K562 (cell line): ENCODE measurements at regions not wholly inside any gene's neighbourhood (a gene's known extent, or its start where the extent isn't known, plus 50 kb on each side); places are given as distances from the start of the nearest gene placed in this dataset.

ENCODE experiments used
- ATAC-seq: fragments of 200-7000 bp; cut with Tn5 transposase; 3 replicates; pipeline ENCODE4 v1.9.1; 2020; ENCODE audit warnings: moderate library complexity
- BruUV-seq: library from RNA; stranded (reverse); fragments of 400-500 nt; replicated peaks from 2 replicates; lab custom pipeline; 2021; lab: Mats Ljungman, UMichigan
- CTCF ChIA-PET: fragments of 300-600 bp; formaldehyde crosslinking; extraction: SDS; loops from one replicate; lab custom pipeline; 2021; ENCODE audit warnings: low intra/inter-chr PET ratio; lab: Yijun Ruan, JAX
- POLR2A ChIA-PET: fragments of 300-600, 350-650 bp; sonication (Branson Sonifier 250); formaldehyde crosslinking; extraction: SDS; loops from one replicate; lab custom pipeline; 2021; ENCODE audit warnings: antibody characterized with exemption, inconsistent platforms; lab: Yijun Ruan, JAX
- DNase-seq, 4 experiments: peaks; one replicate each; pipeline versions ENCODE4 v3.0.0 to v3.0.0-alpha.2; 2011 to 2018; ENCODE audit warnings: low spot score in 3 of 4, mixed read lengths in 3 of 4; ENCODE audit errors: extremely low read depth in 1 of 4
- FAIRE-seq: peaks from 2 replicates; lab custom pipeline; 2011; peaks lifted over from hg19 to GRCh38; lab: Jason Lieb, UNC
- H2AFZ ChIP-seq: 2 replicates; pipeline ENCODE4 v1.6.0; 2011; ENCODE audit warnings: low read depth, low read length, control low read depth, inconsistent platforms
- H3K27ac ChIP-seq: fragments of 200-600 bp; 3 replicates; pipeline ENCODE4 v1.8.0; 2011; ENCODE audit warnings: low read depth, mild to moderate bottlenecking, control low read depth, inconsistent platforms, low read length, moderate library complexity, mixed read lengths; ENCODE audit errors: extremely low read depth
- H3K27me3 ChIP-seq, 2 experiments: fragments of 300-600 bp in 1 of 2; 2 replicates in 1 of 2; 3 replicates in 1 of 2; pipeline versions ENCODE4 v1.6.0 to v1.8.0; 2011; ENCODE audit warnings: inconsistent platforms in 2 of 2, low read length in 2 of 2, mild to moderate bottlenecking in 1 of 2, mixed read lengths in 1 of 2, moderate library complexity in 1 of 2; ENCODE audit not compliant: control insufficient read depth in 2 of 2, insufficient read depth in 2 of 2
- H3K36me3 ChIP-seq: fragments of 300-600 bp; 3 replicates; pipeline ENCODE4 v1.8.0; 2011; ENCODE audit warnings: mild to moderate bottlenecking, low read length, inconsistent platforms; ENCODE audit not compliant: control insufficient read depth, insufficient read depth
- H3K4me1 ChIP-seq, 2 experiments: fragments of 200-600 bp in 1 of 2; replicated peaks in 1 of 2; 2 replicates in 1 of 2; 3 replicates in 1 of 2; pipeline versions ENCODE4 v1.5.1 to v1.8.0; 2011; ENCODE audit warnings: inconsistent platforms in 2 of 2, low read length in 2 of 2, mild to moderate bottlenecking in 1 of 2, mixed read lengths in 1 of 2, moderate library complexity in 1 of 2; ENCODE audit not compliant: control insufficient read depth in 2 of 2, insufficient read depth in 2 of 2
- H3K4me2 ChIP-seq: 2 replicates; pipeline ENCODE4 v1.6.1; 2011; ENCODE audit warnings: low read length, control low read depth, inconsistent platforms, mixed read lengths; ENCODE audit not compliant: insufficient read depth
- H3K4me3 ChIP-seq: fragments of 200-600 bp; sonication (generic), shearing (Covaris generic); 2 replicates; pipeline ENCODE4 v1.5.1; 2016; ENCODE audit warnings: control low read depth, inconsistent platforms
- H3K79me2 ChIP-seq: fragments of 200-600 bp; 3 replicates; pipeline ENCODE4 v1.8.0; 2011; ENCODE audit warnings: low read length, inconsistent platforms; ENCODE audit not compliant: control insufficient read depth, insufficient read depth
- H3K9ac ChIP-seq, 2 experiments: 2 replicates each; pipeline versions ENCODE4 v1.6.0 to v1.6.1; 2011; ENCODE audit warnings: low read depth in 2 of 2, low read length in 2 of 2, control low read depth in 1 of 2, inconsistent platforms in 1 of 2, mild to moderate bottlenecking in 1 of 2, mixed read lengths in 1 of 2; ENCODE audit not compliant: insufficient read depth in 1 of 2
- H3K9me1 ChIP-seq: one replicate; pipeline ENCODE4 v1.6.0; 2011; ENCODE audit warnings: inconsistent platforms, mild to moderate bottlenecking, low read length, moderate library complexity; ENCODE audit not compliant: control insufficient read depth, insufficient read depth
- H3K9me3 ChIP-seq: replicated peaks from 2 replicates; pipeline ENCODE4 v1.5.1; 2011; ENCODE audit warnings: low read depth, low read length, inconsistent platforms; ENCODE audit not compliant: control insufficient read depth, insufficient read depth
- H4K20me1 ChIP-seq: replicated peaks from 2 replicates; pipeline ENCODE4 v1.6.1; 2011; ENCODE audit warnings: low read length, inconsistent platforms, mixed read lengths; ENCODE audit not compliant: control insufficient read depth, insufficient read depth
- ASH1L ChIP-seq: fragments of 450-650 bp; IDR thresholded peaks from 2 replicates; pipeline ENCODE4 v1.6.1; 2018; ENCODE audit warnings: borderline replicate concordance, mild to moderate bottlenecking, low read depth; ENCODE audit not compliant: partially characterized antibody
- COPS2 ChIP-seq: fragments of 450-650 bp; conservative IDR thresholded peaks from 2 replicates; pipeline ENCODE4 v1.6.1; 2016; ENCODE audit warnings: mild to moderate bottlenecking, moderate library complexity
- DACH1 ChIP-seq: fragments of 450-650 bp; IDR thresholded peaks from 2 replicates; pipeline ENCODE4 v1.6.1; 2018; ENCODE audit not compliant: partially characterized antibody
- GABPB1 ChIP-seq: sonication (generic); formaldehyde crosslinking; IDR thresholded peaks from 2 replicates; pipeline ENCODE4 v1.8.0; 2022; ENCODE audit warnings: mild to moderate bottlenecking, missing genetic modification reagents
- RNF2 ChIP-seq: sonication (generic); IDR thresholded peaks from 2 replicates; pipeline ENCODE4 v1.6.1; 2016
- SP2 ChIP-seq: IDR thresholded peaks from 2 replicates; pipeline ENCODE4 v1.6.1; 2011; ENCODE audit warnings: mild to moderate bottlenecking, low read depth, low read length, moderate library complexity; ENCODE audit not compliant: poor library complexity, severe bottlenecking; ENCODE audit errors: extremely low read depth
- ZKSCAN8 ChIP-seq: fragments of 200-800 bp; sonication (Bioruptor generic); IDR thresholded peaks from 2 replicates; pipeline ENCODE4 v1.6.1; 2016; ENCODE audit warnings: missing genetic modification characterization, missing compliant biosample characterization
- ZNF23 ChIP-seq: fragments of 250-450 bp; sonication (Bioruptor Pico); IDR thresholded peaks from 2 replicates; pipeline ENCODE4 v1.4.0; 2020; ENCODE audit warnings: mild to moderate bottlenecking
- ZNF764 ChIP-seq: fragments of 250-450 bp; sonication (Bioruptor Pico); IDR thresholded peaks from 2 replicates; pipeline ENCODE4 v1.4.0; 2020; ENCODE audit warnings: low read depth, mild to moderate bottlenecking, moderate library complexity
- WGBS: fragments of 100-300 bp; shearing (Covaris generic); methylation state at CpG from one replicate; pipeline ENCODE4 v1.1.6; 2016; ENCODE audit warnings: low coverage, mixed read lengths; ENCODE audit not compliant: insufficient coverage; ENCODE audit errors: missing lambda C conversion rate; 5-methylcytosine and 5-hydroxymethylcytosine counted together
- in situ Hi-C: fragments of 300-500 bp; cut with MboI; formaldehyde crosslinking; loops from 4 replicates; pipeline ENCODE4 v1.15.0; 2018; ENCODE audit warnings: inconsistent platforms, mixed read lengths
- intact Hi-C: fragments of 100-400 bp; cut with micrococcal nuclease; formaldehyde crosslinking; loops from 2 replicates; pipeline ENCODE4 v1.14.2; 2022
- TF ChIP-seq, protein P1 (sequence below): fragments of 250-450 bp; sonication (Bioruptor Pico); IDR thresholded peaks from 2 replicates; pipeline ENCODE4 v1.8.0; 2022; ENCODE audit warnings: moderate library complexity, mild to moderate bottlenecking, inconsistent platforms
- TF ChIP-seq, protein P2 (sequence below): sonication (generic); formaldehyde crosslinking; IDR thresholded peaks from 2 replicates; pipeline ENCODE4 v1.4.0; 2020; ENCODE audit warnings: mild to moderate bottlenecking, missing genetic modification reagents
- TF ChIP-seq, protein P3 (sequence below): fragments of 450-650 bp; formaldehyde crosslinking; IDR thresholded peaks from 2 replicates; pipeline ENCODE4 v1.4.0; 2020; ENCODE audit warnings: mild to moderate bottlenecking, moderate library complexity

DNA sequence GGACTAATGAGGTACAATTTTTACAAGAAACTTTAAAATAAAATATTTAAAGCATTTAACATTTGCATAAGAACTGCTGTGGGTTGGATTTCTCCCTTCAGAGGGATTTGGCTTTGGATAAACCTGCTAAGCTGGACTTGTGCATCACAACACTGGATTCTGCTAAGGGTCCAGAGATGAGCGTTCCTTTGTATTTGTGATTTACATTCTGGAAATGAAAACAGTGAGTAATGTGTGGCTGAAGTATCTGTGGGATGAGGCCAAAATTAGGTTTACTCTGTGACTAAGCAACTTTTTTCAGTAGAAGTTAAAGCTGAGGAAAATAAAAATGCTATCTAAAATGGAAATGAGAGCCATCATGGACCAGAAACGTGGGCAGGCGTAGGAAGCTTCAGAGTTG is 494.3 kb downstream of the EPM2A start:
- FAIRE-seq = no peak

More for the DNA sequence above, 494.3 kb downstream of the EPM2A start:
- ChIA-PET POLR2A (no interaction called here), CTCF (no interaction called here)
- intact Hi-C loops = no loop called here
- Histone ChIP-seq H3K27ac (no peak overlapping the region), H3K4me2 (no peak overlapping the region), H3K9ac (no peak overlapping the region), H2AFZ (no peak overlapping the region), H4K20me1 (no peaks in the 10 kb centered on the region), H3K27me3 (no peaks in the 10 kb centered on the region), H3K36me3 (no peaks in the 10 kb centered on the region), H3K9me3 (no peaks in the 10 kb centered on the region; the same call in 1 of the 2 replicates), H3K4me1 (no peaks in the 10 kb centered on the region), H3K79me2 (no peaks in the 10 kb centered on the region), H3K9me1 (no peaks in the 10 kb centered on the region), H3K4me3 (no peak overlapping the region)
- TF ChIP-seq ZNF764 (CRISPR knock-in tag) (no peak), ZNF23 (CRISPR knock-in tag) (no peak), GABPB1 (CRISPR knock-in tag) (no peak), SP2 (no peak), ZKSCAN8 (CRISPR knock-in tag) (no peak), RNF2 (no peak), ASH1L (no peak), COPS2 (no peak), DACH1 (no peak)
- TF ChIP-seq, protein P1, sequence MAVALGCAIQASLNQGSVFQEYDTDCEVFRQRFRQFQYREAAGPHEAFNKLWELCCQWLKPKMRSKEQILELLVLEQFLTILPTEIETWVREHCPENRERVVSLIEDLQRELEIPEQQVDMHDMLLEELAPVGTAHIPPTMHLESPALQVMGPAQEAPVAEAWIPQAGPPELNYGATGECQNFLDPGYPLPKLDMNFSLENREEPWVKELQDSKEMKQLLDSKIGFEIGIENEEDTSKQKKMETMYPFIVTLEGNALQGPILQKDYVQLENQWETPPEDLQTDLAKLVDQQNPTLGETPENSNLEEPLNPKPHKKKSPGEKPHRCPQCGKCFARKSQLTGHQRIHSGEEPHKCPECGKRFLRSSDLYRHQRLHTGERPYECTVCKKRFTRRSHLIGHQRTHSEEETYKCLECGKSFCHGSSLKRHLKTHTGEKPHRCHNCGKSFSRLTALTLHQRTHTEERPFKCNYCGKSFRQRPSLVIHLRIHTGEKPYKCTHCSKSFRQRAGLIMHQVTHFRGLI = no peak
- TF ChIP-seq, protein P2, sequence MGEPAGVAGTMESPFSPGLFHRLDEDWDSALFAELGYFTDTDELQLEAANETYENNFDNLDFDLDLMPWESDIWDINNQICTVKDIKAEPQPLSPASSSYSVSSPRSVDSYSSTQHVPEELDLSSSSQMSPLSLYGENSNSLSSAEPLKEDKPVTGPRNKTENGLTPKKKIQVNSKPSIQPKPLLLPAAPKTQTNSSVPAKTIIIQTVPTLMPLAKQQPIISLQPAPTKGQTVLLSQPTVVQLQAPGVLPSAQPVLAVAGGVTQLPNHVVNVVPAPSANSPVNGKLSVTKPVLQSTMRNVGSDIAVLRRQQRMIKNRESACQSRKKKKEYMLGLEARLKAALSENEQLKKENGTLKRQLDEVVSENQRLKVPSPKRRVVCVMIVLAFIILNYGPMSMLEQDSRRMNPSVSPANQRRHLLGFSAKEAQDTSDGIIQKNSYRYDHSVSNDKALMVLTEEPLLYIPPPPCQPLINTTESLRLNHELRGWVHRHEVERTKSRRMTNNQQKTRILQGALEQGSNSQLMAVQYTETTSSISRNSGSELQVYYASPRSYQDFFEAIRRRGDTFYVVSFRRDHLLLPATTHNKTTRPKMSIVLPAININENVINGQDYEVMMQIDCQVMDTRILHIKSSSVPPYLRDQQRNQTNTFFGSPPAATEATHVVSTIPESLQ (CRISPR knock-in tag) = no peak
- TF ChIP-seq, protein P3, sequence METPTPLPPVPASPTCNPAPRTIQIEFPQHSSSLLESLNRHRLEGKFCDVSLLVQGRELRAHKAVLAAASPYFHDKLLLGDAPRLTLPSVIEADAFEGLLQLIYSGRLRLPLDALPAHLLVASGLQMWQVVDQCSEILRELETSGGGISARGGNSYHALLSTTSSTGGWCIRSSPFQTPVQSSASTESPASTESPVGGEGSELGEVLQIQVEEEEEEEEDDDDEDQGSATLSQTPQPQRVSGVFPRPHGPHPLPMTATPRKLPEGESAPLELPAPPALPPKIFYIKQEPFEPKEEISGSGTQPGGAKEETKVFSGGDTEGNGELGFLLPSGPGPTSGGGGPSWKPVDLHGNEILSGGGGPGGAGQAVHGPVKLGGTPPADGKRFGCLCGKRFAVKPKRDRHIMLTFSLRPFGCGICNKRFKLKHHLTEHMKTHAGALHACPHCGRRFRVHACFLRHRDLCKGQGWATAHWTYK (CRISPR knock-in tag) = no peak
- in situ Hi-C loops = no loop called here
- no TSS peak for BruUV-seq
- ATAC-seq (no peak), DNase-seq (no peak)
- WGBS = 0% methylated on average over 3 of the region's 3 CpGs
